ENCODE measurements at regions not wholly inside any gene's neighbourhood (a gene's known extent, or its start where the extent isn't known, plus 50 kb on each side); places are given as distances from the start of the nearest gene placed in this dataset.

GRCh38 chr13:63117710-63118109 lies 1702.1 kb upstream of the PCDH20 start:
- TF ChIP-seq ZFX (IDR thresholded peaks at IDR 0.05; ENCODE audit: borderline replicate concordance) (no peak), CTCF (IDR thresholded peaks at IDR 0.05) (no peak)

GRCh38 chr13:63112799-63113395 lies 1697.2 kb upstream of the PCDH20 start:
- H3K27ac ChIP-seq = no peak overlapping the region
- TF ChIP-seq CTCF (IDR thresholded peaks at IDR 0.05) (no peak), ZFX (IDR thresholded peaks at IDR 0.05; ENCODE audit: borderline replicate concordance) (no peak)

More at GRCh38 chr13:63117710-63118109, 1702.1 kb upstream of the PCDH20 start:
- no peak overlapping the region for H3K27ac ChIP-seq

GRCh38 chr13:63110466-63110865 lies 1694.8 kb upstream of the PCDH20 start:
- no peak overlapping the region for H3K27ac ChIP-seq
- no peak for TF ChIP-seq ZFX (IDR thresholded peaks at IDR 0.05; ENCODE audit: borderline replicate concordance)
- TF ChIP-seq CTCF (IDR thresholded peaks at IDR 0.05) = no peak

GRCh38 chr13:63107179-63107943 lies 1691.7 kb upstream of the PCDH20 start:
- no peak overlapping the region for H3K27ac ChIP-seq
- TF ChIP-seq ZFX (IDR thresholded peaks at IDR 0.05; ENCODE audit: borderline replicate concordance) = no peak
- no peak for TF ChIP-seq CTCF (IDR thresholded peaks at IDR 0.05)

- TF ChIP-seq ZFX (IDR thresholded peaks at IDR 0.05; ENCODE audit: borderline replicate concordance) (no peak), CTCF (IDR thresholded peaks at IDR 0.05) (no peak)
Measured at GRCh38 chr13:63094717-63095116, 1679.1 kb upstream of the PCDH20 start.

GRCh38 chr13:63093907-63094469 lies 1678.3 kb upstream of the PCDH20 start:
- TF ChIP-seq CTCF (IDR thresholded peaks at IDR 0.05) (no peak), ZFX (IDR thresholded peaks at IDR 0.05; ENCODE audit: borderline replicate concordance) (no peak)

More at GRCh38 chr13:63094717-63095116, 1679.1 kb upstream of the PCDH20 start:
- H3K27ac ChIP-seq = no peak overlapping the region

GRCh38 chr13:63092456-63092855 lies 1676.8 kb upstream of the PCDH20 start:
- no peak overlapping the region for H3K27ac ChIP-seq
- TF ChIP-seq CTCF (IDR thresholded peaks at IDR 0.05) (no peak), ZFX (IDR thresholded peaks at IDR 0.05; ENCODE audit: borderline replicate concordance) (no peak)

More at GRCh38 chr13:63093907-63094469, 1678.3 kb upstream of the PCDH20 start:
- no peak overlapping the region for H3K27ac ChIP-seq

Data from 22Rv1 (cell line).